KG1 (cell line): ENCODE measurements at regions not wholly inside any gene's neighbourhood (a gene's known extent, or its start where the extent isn't known, plus 50 kb on each side); places are given as distances from the start of the nearest gene placed in this dataset.

Experiments used
- DNase-seq: peaks from one replicate; lab custom pipeline; 2025; lab: John Stamatoyannopoulos, UW

- no peak for DNase-seq
Measured at GRCh38 chr3:25099666-25100065, 328.4 kb upstream of the RARB start.

GRCh38 chr3:25103391-25103790, 324.7 kb upstream of the RARB start:
- no peak for DNase-seq

- DNase-seq: no peak
Measured at GRCh38 chr3:25107918-25108617, 320.0 kb upstream of the RARB start.

- no peak for DNase-seq
Measured at GRCh38 chr3:25110642-25111041, 317.4 kb upstream of the RARB start.

GRCh38 chr3:25113891-25114290, 314.2 kb upstream of the RARB start:
- DNase-seq: no peak

- no peak for DNase-seq
Measured at GRCh38 chr3:25114532-25114931, 313.5 kb upstream of the RARB start.

GRCh38 chr3:25117005-25117593, 311.0 kb upstream of the RARB start:
- DNase-seq: no peak

GRCh38 chr3:25119682-25120081, 308.4 kb upstream of the RARB start:
- no peak for DNase-seq

GRCh38 chr3:25120665-25121064, 307.4 kb upstream of the RARB start:
- no peak for DNase-seq

GRCh38 chr3:25125201-25125600, 302.9 kb upstream of the RARB start:
- no peak for DNase-seq

- DNase-seq: no peak
Measured at GRCh38 chr3:25128735-25129134, 299.3 kb upstream of the RARB start.

- no peak for DNase-seq
Measured at GRCh38 chr3:25130724-25131520, 297.1 kb upstream of the RARB start.

- no peak for DNase-seq
Measured at GRCh38 chr3:25133588-25133987, 294.5 kb upstream of the RARB start.

GRCh38 chr3:25137606-25138005, 290.5 kb upstream of the RARB start:
- DNase-seq: no peak

- DNase-seq: no peak
Measured at GRCh38 chr3:25139267-25139666, 288.8 kb upstream of the RARB start.

- DNase-seq: no peak
Measured at GRCh38 chr3:25142609-25143355, 285.3 kb upstream of the RARB start.

GRCh38 chr3:25143356-25144025, 284.6 kb upstream of the RARB start:
- no peak for DNase-seq

GRCh38 chr3:25144430-25144829, 283.6 kb upstream of the RARB start:
- DNase-seq: no peak

- DNase-seq: no peak
Measured at GRCh38 chr3:25145176-25145575, 282.9 kb upstream of the RARB start.

- no peak for DNase-seq
Measured at GRCh38 chr3:25150199-25150598, 277.9 kb upstream of the RARB start.

GRCh38 chr3:25151281-25151902, 276.7 kb upstream of the RARB start:
- DNase-seq: no peak
